Left renal cortex interstitium (tissue), 4 donors: ENCODE measurements at regions not wholly inside any gene's neighbourhood (a gene's known extent, or its start where the extent isn't known, plus 50 kb on each side); places are given as distances from the start of the nearest gene placed in this dataset.
"Not testable (repeated sequence)": the region's sequence is repeated elsewhere in the genome, so short reads cannot be mapped to it uniquely, and the experiment has no call there.

Source experiments
- DNase-seq, 4 donors: peaks; one replicate each; pipeline ENCODE4 v3.0.0-alpha.2; 2013; ENCODE audit warnings: low read depth in 4 of 4, low spot score in 2 of 4, missing footprints in 1 of 4

DNA sequence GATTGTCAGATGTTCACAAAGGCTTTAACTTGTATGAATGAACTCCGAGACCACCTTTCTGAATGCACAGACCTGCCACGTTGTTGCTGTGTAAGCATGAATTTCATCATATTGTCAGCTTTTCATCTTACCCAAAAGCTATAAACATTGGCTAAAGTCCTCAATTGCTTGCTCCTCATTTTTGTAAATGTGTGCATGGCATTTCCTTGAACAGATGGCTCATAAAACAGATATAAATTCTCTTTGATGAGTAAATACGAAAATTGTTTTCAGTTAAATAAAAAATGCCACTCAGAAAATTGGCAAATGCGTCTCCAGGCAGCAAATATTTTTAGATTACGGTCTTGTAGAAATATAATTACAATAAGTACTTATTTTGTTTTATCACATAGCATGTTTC is 226.0 kb upstream of the NDN start:
- no peak for DNase-seq

GRCh38 chr15:23913635-23914034 is 226.5 kb upstream of the NDN start:
- DNase-seq, result no peak

- DNase-seq, result no peak
These were observed 237.6 kb upstream of the NDN start for GRCh38 chr15:23924686-23925085.

GRCh38 chr15:23954931-23955330 is 267.8 kb upstream of the NDN start:
- no peak for DNase-seq

- no peak for DNase-seq
These were observed 296.6 kb upstream of the NDN start for GRCh38 chr15:23983500-23984259.

DNA sequence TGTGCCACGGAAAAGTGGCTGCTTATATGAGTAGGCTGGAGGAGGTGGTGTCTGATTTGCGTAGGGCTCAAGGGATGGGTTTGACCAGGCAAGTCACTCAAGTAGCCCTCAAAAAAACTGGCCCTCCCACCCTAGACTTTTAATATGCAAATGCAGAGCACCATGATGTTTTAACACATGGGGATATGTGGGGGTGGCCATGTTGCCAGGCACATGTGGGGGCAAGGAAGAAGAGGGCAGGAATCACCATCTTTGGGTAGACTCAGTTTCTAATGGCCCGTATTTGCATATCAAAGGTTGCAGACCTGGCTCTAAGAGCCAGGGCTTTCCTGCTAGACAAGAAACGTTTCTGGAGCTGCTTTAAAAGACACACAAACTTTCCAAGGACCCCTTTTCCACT is 307.2 kb upstream of the NDN start:
- DNase-seq, result no peak

DNA sequence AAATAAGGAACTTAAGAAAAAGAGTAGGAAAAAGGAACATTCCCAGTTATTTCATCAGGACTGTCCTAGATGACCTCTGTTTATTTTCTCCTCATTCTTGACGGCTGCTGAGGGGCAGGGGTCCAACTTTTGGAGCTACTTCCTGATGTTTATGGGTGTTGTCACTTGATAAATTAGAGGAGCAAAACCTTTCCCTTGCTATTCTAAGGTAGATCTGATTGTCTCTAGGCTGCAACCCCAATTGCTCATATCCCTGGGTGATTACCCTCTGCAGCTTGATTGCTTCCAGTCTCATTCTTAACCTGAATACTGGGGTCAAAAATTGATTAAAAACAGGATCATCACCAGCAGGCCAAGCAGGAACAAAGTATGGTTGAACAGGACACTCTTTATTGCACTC is 311.0 kb upstream of the NDN start:
- no peak for DNase-seq

- no peak for DNase-seq
These were observed 321.4 kb upstream of the NDN start for GRCh38 chr15:24008476-24008875.

DNA sequence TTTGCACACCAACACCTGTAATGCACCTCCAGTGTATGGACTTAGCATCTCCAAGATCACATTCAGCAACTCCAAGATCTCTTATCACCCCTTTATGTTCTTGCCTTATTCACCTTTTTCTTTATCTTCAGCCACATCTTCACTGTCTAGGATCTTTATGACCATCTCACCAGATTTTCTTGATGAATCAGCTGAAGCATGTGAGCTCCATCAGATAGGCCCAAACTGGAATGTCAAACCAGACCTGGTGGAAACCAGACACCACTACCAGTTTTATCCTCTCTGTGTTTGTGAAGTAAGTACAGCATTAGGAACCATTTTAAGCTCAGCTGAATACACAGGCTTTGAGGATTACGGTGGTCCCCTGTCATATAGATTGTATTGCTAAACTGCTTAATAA is 330.4 kb upstream of the NDN start:
- DNase-seq, result no peak

DNA sequence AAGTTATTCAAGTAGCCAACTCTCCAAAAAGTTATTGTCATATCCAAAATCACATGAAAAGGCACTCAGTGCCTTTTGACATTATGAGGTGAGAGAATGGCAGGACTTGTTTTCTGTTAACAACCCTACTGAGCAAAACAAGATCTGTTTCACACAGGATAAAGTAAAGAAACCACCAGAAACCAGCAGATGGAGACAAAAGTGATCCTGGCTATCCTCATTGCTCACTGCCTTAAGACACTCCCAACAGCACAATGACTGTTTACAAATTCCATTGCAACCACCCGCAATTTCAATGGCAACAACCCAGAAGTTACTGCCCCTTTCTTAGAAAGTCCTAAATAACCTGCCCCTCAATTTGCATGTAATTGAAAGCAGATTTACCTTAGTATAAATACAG is 352.6 kb upstream of the NDN start:
- DNase-seq, result no peak

DNA sequence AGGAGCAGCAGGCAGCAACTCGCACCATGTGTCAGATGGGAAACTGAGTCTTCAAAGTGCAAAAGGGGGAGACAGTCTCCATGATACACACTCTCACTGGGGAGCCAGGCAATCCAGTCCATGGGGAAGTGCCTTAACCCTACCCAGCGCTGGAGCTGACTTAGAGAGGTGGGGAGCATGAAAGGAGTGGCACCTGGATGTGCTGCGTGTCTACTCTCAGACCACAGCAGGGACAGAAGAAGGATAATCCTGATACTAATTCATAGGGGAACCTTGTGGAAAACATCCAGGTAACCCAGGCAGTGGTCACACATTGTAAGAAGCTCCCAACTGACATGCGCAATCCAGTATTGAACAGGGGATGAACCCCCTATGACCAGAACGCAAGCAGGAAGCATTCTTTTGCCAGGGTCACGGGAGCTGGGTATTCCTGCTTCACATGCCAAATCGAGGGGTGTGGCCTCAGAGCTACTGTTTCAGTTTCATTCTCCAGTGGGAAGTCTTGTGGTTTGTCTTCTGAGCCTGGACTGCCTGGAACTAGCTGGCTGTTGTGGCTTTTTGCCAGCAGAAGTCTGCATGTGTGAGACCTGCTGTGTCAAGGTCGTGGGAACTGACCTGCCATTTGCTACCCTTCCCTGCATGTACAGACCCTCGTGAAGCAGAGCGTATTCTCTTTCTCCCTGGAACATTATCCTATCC is 367.6 kb upstream of the NDN start:
- no peak for DNase-seq

DNA sequence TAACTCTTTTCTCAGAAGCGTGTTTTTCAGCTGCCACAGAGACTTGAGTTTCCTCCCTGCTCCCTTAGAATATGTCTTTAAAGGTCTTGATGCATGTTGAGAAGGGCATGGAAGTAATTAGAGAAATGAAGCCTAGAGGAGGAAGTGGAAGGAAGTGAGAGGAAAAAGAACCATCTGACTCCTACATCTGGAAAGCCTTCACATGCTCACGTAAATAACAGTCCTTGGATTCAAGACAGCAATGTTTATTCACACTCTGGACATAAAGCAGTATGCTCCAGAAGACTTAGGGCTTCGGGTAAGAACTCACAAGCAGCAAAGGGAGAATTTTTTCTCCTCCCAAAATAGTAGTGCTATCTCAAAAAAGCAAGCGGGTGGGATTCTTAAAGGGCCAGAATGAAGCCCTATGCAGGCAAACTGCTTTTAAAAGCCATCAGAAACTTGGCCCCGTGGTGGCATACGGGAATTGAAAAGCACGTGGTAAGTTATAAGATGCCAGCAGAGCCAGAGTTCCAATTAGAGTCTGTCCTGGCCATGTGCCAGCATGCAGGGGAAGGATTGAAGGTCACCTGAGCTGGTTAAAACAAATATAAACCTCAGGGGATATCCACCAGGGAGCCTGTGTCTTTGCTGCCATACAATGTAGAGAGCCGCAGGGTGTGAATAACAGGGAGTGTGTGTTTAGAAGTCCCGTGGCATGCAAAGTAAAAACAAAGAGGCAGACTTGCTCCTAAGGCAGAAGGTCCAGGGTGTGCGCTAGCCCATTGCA is 380.8 kb upstream of the NDN start:
- DNase-seq, result no peak

- no peak for DNase-seq
These were observed 388.4 kb upstream of the NDN start for GRCh38 chr15:24075420-24076089.

- no peak for DNase-seq
These were observed 389.1 kb upstream of the NDN start for GRCh38 chr15:24076090-24076784.

DNA sequence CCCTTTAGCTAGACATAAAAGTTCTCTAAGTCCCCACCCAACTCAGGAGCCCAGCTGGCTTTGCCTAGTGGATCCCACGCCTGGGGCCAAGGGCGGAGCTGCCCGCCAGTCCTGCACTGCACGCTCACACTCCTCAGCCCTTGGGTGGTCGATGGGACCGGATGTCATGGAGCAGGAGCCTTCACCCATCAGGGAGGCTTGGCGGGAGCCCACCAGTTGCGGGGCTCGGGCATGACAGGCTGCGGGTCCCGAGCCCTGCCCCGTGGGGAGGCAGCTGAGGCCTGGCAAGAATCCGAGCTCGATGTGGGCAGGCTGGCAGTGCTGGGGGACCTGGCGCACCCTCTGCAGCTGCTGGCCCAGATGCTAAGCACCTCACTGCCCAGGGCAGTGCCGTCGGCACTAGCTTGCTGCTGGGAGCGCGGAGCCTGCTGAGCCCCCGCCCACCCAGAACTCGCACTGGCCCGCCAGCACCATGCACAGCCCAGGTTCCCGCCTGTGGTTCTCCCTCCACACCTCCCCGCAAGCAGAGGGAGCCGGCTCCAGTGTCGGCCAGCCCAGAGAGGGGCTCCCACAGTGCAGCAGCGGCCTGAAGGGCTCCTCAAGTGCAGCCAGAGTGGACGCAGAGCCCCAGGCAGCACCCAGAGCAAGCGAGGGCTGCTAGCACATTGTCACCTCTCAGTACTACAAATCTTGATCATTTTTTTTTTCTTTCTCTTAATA is 391.4 kb upstream of the NDN start:
- no peak for DNase-seq

- DNase-seq, result not testable (repeated sequence)
These were observed 401.8 kb upstream of the NDN start for GRCh38 chr15:24088941-24089340.

GRCh38 chr15:24101503-24101902 is 414.4 kb upstream of the NDN start:
- not testable (repeated sequence) for DNase-seq

DNA sequence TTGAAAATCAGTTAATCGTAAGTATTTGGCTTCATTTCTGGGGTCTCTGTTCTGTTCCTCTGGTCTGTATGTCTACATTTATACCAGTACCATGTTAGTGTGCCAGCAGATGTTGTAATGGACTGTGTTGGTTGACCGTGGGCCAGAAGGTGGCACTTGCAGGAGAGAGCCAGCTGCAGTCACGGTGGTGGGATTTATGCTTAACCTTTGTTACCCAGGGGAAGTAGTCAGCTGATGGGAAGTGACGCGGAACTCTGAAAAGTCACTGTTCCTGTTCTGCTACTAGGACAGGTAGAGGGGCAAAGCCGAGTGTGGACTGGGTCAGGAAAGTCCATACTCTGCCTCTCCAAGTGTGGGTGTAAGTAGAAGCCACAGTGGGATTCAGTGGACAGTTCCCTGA is 420.4 kb upstream of the NDN start:
- not testable (repeated sequence) for DNase-seq

GRCh38 chr15:24107948-24108347 is 420.8 kb upstream of the NDN start:
- not testable (repeated sequence) for DNase-seq

- not testable (repeated sequence) for DNase-seq
These were observed 421.2 kb upstream of the NDN start for GRCh38 chr15:24108349-24108748.
